ENCODE measurements at regions not wholly inside any gene's neighbourhood (a gene's known extent, or its start where the extent isn't known, plus 50 kb on each side); places are given as distances from the start of the nearest gene placed in this dataset.

DNA sequence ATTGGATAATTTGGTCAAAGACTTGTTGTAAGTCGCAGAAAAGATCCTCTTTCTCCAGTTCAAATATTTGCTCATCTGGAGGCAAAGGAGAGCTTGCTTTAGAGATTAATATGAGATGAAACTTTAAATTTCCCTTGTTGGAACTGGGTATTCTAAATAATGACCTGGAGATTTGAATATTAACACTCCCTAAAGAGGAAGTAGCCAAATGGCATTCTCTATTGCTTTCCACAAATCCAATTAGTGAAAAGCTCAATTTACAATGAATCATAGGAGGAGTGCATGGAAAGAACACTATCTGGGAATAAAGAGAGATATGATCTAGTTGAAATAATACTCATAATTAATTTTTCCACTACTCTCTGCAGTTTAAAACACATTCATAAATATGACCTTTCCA lies 641.6 kb upstream of the TENM4 start:
- DNase-seq = no peak

- DNase-seq = no peak
Measured at GRCh38 chr11:80077113-80077512, 636.3 kb upstream of the TENM4 start.

- DNase-seq = no peak
Measured at GRCh38 chr11:80074837-80075236, 634.0 kb upstream of the TENM4 start.

GRCh38 chr11:80066291-80066690 lies 625.5 kb upstream of the TENM4 start:
- no peak for DNase-seq

GRCh38 chr11:80065086-80065485 lies 624.3 kb upstream of the TENM4 start:
- DNase-seq = no peak

DNA sequence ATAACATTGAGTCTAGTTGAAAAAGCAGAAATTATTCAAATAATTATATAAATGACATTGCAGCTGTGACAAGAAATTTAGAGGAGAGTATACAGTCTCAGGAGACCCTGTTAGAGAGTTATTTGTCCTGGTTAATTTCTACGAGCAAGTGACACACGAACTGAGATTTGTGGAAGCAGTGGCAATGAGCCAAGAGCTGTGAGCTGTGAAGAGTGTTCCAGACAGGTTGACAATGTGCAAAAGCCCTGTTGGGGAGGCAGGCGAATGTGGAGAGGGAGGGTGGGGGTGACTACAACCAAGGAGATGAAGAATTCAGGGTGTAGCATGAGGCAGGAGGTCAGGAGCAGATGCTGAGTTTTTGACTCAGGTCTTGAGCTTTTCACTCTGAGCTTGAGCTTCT lies 620.2 kb upstream of the TENM4 start:
- no peak for DNase-seq

- no peak for DNase-seq
Measured at GRCh38 chr11:80054582-80055165, 613.8 kb upstream of the TENM4 start.

DNA sequence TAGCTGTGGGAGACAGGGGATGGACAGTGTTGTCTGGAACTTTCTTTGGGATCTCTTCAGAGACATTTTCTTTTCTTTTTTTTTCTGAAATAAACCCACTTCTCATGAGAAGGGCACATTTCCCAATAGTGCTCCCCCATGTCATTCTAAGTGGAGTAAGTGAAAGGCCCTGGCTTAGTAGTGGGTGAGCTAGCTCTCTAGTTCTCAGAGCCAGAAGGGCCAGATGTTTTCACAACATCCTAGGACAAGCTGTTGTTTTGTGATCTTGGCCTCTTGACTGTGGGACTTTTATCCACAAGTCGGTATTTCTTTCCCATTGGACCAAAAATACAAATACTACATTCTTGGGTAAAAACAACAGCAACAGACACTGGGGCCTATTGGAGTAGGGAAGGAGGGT lies 607.7 kb upstream of the TENM4 start:
- no peak for DNase-seq

DNA sequence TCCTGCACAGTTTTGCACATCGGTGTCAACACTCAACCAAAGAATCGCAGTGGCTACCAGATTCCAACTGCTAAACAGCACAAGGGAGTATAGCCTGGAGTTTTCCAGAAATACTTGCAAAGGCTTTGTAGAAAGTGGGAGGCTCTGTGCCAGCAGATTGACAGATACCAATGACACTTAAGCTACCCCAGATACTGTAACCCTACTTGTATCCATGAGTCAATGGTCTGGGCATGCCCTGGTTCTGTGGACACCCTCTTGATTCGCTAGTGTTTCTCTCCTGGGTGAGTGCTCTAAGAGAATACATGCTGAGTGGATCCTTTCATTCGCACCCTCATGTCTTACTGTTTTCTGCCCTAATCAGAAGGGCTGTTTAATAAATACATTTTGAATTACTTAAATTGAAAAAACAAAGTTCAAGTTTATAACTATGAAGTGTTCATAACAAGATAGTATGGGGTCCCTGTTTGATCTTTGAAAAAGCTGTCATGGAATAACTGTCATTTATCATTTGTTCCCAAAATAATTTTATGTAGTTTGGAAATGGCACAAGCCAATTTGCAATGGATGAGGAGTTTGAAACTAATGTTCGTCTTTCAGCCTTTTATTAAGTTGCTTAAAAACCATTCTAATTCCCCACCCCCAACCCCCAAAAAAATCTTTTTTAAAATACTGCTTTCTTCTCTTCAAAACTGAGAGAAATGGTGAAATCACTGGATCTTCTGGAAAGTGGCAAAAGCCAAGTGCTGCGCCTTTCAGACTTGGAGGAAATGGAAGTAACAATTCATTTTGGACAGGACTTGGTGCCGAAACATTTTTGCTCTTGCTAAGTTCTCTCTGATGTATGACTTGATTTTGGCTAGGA lies 600.5 kb upstream of the TENM4 start:
- DNase-seq = no peak

- no peak for DNase-seq
Measured at GRCh38 chr11:80034801-80035200, 594.0 kb upstream of the TENM4 start.

GRCh38 chr11:80031014-80031600 lies 590.3 kb upstream of the TENM4 start:
- DNase-seq = no peak

GRCh38 chr11:80028998-80029397 lies 588.2 kb upstream of the TENM4 start:
- DNase-seq = no peak

DNA sequence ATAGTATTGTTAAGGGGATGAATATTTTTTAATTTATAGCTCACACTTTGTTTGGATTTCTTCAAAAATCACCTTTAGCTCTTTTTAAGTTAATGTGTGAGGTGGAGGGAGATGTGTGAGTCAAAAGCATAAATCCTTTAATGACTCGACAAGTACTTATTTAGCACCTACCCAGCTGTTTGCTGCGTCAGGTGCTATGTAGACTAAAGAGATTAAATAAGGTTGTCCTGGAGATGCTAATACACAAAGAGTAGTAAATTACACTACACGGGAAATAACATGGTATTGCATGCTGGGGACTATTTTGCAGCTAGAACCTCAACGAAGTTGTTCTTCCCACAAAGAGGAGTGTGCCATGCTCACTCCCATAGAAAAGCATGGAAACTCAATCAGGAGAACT lies 583.3 kb upstream of the TENM4 start:
- no peak for DNase-seq

DNA sequence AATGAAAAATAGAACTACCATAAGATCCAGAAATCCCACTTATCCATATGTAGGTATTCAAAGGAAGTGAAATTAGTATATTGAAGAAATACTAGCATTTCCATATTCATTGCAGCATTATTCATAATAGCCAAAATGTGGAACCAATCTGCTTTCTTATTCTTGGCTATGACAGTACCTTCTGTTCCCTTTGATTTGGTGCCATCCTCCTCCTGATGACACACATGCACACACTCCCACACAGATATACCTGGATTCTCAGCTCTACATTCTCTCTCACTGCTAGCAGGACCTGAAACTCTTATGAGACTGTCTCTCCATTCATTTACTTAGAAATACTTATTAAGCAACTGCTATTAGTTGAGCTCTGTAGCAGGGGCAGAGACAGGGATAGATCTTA lies 582.6 kb upstream of the TENM4 start:
- no peak for DNase-seq

DNA sequence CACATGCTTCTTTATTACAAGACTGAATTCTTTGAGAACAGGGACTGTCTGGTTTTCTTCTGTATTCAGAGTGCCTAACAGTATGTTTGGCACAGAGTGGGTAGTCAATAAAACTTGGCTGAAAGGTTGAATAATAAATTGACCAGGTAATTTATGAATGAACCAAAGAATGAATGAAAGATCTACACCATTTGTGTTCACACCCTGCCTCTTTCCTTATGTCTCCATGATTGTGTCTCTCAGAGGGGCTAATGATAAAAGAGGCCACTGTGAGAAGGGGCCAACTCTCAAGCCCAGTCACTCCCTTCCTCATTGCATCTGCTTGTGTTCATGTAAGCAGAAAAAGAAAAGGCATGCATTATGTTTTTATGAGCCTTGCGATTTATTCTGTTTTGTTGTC lies 569.7 kb upstream of the TENM4 start:
- no peak for DNase-seq

DNA sequence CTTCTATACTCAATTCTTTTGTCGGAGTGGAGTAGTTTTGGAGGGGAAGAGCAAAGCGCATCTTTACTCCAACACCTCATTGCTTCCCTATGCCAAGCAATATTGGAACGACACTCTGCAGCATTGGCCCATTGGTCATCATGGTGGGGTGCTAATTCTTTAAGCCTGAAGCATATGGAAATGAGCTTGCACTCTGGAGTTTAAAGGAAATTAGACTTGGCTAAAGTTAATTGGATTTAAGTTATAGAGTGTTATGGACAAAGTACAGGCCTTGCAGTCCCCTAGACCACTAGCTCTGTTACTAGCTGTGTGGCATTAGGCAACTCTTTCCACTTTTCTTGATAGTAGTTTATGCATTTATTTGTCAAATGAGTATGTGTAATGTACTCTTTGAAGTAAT lies 568.3 kb upstream of the TENM4 start:
- DNase-seq = no peak

DNA sequence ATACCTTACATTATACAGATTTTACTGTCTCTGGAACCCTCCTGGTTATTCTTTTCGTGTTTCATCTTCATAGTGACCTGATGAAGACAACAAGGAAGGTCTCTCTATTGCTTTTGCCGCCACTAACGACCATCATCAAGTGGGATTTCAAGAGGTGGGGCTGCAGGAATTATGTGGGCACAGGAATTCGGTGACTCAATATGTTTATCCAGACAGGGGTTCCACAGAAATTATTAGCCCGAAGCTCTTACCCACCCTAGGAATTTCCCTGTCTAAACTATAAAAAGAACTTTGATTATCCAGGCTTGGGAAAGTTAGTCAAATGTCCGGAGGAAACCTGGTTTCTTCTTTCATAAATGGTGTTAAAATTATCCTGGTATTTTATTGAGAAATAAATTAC lies 566.8 kb upstream of the TENM4 start:
- DNase-seq = no peak

GRCh38 chr11:79990141-79990540 lies 549.3 kb upstream of the TENM4 start:
- no peak for DNase-seq

- no peak for DNase-seq
Measured at GRCh38 chr11:79982185-79982584, 541.4 kb upstream of the TENM4 start.

DNA sequence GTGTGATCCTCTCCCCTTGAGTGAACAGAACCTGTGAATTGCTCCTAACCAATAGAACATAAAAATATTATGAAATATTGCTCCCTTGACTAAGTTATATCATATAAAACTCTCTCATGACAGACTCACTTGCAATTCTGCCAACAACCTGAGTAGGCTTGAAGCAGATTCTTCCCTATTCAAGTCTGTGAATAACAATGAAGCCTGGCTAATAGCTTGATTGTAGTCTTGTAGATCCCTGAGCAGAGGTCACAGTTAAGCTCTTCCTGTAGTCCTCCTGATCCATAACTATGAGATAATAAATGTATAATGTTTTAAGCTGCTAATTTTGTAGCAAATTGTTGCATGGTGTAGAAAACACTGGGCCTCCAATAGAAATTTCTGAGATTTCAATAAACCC lies 540.1 kb upstream of the TENM4 start:
- no peak for DNase-seq

GRCh38 chr11:79973721-79974617 lies 533.1 kb upstream of the TENM4 start:
- DNase-seq = no peak

GRCh38 chr11:79971255-79971654 lies 530.4 kb upstream of the TENM4 start:
- no peak for DNase-seq

- no peak for DNase-seq
Measured at GRCh38 chr11:79966592-79966991, 525.8 kb upstream of the TENM4 start.
